ENCODE measurements at regions not wholly inside any gene's neighbourhood (a gene's known extent, or its start where the extent isn't known, plus 50 kb on each side); places are given as distances from the start of the nearest gene placed in this dataset.

GRCh38 chr3:124519591-124520194, 210.6 kb upstream of the UMPS start:
- no peak overlapping the region for H3K4me3 ChIP-seq (ENCODE audit: low read depth, low read length)

DNA sequence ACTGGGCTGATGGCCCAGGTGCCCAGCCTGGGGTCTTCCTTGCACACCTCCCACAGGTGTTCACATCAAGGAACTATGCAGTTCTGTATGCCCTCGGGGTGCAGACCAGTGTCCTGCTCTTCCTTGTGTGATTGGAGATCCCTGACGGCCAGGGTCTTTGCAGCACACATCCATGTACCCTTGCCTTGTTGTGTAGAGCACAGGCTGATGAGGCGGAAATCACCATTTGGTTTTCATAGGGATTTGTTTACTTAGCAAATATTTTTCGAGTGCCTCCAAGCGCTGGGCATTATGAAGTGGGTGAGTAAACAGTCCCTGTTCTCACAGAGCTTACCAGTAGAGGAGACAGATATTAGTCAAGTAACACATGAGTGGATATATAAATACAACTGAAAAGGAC, 209.3 kb upstream of the UMPS start:
- H3K4me3 ChIP-seq (ENCODE audit: low read depth, low read length): no peak overlapping the region

- no peak overlapping the region for H3K4me3 ChIP-seq (ENCODE audit: low read depth, low read length)
These were observed 208.1 kb upstream of the UMPS start for GRCh38 chr3:124522082-124522625.

DNA sequence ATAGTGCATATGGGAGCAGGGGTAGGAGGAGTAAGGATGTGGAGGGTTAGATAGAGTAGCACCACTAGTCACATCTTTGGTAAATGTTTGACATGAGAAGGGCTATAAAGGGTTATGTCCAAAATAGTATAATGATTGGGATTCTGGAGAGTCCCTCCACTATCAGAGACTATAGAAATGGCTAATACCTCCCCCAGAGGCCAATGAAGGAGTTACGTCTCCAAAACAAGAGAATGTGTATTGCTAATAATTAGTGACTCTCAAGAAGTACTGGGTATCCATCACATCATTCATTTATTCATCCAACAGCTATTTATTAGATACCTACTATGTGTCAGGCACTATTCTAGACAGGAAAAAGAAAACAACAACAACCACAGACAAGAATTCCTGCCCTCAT, 203.7 kb upstream of the UMPS start:
- H3K4me3 ChIP-seq (ENCODE audit: low read depth, low read length): no peak overlapping the region

DNA sequence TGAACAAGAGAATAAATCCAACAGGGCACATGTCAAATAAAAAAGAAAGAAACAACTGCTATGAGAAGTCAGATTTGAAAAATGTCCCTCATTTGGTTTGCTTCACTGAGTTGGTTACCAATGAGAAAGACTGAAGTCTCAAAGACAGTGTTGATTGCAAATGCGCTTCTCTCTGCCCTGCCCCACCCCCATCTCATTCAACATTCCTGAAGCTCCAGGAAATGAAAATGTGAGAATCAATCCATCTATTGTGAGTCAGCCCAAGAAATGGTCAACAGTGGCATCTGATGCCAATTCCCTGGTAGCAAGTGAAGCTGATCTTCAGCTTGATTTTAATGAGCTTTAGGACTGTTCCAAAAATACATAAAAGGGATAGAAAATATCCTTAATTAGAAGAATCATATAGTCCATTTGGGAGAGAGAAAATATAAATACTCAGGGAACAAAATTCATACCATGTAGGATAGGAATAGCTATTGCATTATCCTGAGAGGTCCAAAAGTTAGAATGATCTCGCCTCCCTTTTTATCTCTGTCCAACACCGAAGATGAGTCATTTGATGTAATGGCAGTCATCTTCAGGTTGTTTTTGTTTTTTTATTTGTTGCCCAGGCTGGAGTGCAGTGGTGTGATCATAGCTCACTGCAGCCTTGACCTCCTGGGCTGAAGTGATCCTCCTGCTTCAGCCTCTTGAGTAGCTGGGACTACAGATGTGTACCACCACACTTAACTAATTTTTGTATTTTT, 200.3 kb upstream of the UMPS start:
- H3K4me3 ChIP-seq (ENCODE audit: low read depth, low read length): no peak overlapping the region

- no peak overlapping the region for H3K4me3 ChIP-seq (ENCODE audit: low read depth, low read length)
These were observed 199.3 kb upstream of the UMPS start for GRCh38 chr3:124530916-124531315.

DNA sequence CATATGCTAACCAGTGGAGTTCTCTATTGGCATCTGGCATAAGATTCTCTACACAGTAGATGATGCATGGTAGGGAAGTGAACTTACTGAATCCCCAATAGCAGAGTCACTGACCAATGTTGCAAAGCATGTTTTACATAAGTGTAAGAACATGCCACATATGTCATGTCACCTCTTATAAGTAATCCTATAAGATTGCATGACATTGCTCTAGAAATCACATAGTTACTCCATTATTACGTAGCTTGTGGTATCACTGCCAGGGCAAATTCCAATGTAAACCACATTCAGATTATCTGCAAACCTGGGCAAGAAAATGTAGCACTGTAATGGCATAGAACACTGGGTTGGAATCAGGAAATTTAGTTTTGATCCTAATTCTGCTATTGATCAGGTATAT, 198.2 kb upstream of the UMPS start:
- H3K4me3 ChIP-seq (ENCODE audit: low read depth, low read length): no peak overlapping the region

- no peak overlapping the region for H3K4me3 ChIP-seq (ENCODE audit: low read depth, low read length)
These were observed 194.9 kb upstream of the UMPS start for GRCh38 chr3:124535306-124535705.

- no peak overlapping the region for H3K4me3 ChIP-seq (ENCODE audit: low read depth, low read length)
These were observed 189.6 kb upstream of the UMPS start for GRCh38 chr3:124540550-124541211.

- H3K4me3 ChIP-seq (ENCODE audit: low read depth, low read length): no peak overlapping the region
These were observed 187.9 kb upstream of the UMPS start for GRCh38 chr3:124542214-124542869.

DNA sequence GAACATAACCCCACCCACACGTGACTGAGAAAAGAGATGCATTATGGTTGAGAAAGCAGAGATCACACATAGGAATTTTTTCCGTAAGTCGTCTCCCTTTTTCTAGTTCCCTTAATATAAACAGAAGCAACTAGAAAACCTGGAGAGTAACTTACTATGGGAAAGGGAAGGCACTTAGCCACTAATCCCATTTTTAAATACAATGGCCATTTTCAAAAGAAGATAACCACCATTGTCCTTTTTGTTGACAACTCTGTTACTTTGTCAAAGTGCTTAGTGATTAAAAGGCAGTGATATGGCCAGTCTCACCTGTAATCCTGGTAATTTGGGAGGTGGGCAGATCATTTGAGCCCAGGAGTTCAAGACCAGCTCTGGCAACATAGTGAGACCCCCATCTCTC, 184.4 kb upstream of the UMPS start:
- H3K4me3 ChIP-seq (ENCODE audit: low read depth, low read length): no peak overlapping the region

DNA sequence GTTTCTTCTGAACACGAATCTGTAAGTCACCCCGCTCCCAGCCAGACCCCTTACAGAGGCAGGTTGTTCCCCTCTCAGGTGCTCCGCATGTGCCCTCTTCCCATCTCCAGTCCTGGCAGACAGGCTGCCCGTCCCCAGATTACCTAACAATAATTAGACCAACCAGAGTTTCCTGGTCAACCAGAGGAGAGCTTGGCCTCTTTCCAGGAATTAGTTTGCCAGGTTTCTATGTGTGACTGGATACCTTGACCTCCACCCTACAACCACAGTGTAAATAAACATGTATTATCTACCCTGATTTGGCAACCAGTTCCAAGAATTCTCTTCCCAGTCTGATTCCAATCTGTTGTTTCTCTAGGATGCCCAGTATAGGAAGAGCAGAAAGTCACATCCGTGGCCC, 178.0 kb upstream of the UMPS start:
- H3K4me3 ChIP-seq (ENCODE audit: low read depth, low read length): no peak overlapping the region

DNA sequence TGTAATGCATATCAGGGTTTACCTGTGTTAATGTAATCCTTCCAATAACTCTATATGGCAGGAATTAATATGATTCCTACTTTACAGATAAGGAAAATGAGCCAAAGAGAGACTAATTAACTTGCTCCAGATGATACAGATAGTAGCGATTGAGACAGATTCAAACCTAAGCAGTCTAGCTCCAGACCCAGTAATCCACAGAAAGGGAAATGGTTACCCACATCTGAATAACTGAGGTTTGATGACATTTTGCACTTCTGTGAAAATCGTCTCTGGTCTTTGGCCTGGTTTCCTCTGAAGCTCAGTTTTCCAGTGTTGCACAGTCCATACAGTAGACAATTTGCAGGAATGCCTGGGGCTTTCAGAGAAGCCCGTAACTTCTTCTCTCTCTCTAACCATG, 177.1 kb upstream of the UMPS start:
- no peak overlapping the region for H3K4me3 ChIP-seq (ENCODE audit: low read depth, low read length)

DNA sequence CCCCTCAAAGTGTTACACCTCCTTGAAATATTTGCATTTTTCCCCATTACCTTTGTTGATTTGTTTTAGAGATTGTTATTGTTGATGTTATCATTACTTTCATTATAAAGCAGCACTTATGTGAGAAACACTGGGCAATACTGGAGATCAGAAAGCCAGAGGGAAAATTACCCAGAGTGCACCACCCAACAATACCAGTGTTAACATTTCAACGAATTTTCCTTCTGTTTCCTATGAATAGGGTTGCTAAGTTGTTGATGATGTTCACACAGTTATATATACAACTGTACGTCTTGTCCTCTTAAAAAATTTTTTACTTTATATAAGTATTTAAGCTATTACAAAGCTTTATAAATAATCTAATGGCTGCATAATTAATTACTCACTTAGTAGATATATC, 173.6 kb upstream of the UMPS start:
- H3K4me3 ChIP-seq (ENCODE audit: low read depth, low read length): no peak overlapping the region

- no peak overlapping the region for H3K4me3 ChIP-seq (ENCODE audit: low read depth, low read length)
These were observed 172.6 kb upstream of the UMPS start for GRCh38 chr3:124557433-124558232.

DNA sequence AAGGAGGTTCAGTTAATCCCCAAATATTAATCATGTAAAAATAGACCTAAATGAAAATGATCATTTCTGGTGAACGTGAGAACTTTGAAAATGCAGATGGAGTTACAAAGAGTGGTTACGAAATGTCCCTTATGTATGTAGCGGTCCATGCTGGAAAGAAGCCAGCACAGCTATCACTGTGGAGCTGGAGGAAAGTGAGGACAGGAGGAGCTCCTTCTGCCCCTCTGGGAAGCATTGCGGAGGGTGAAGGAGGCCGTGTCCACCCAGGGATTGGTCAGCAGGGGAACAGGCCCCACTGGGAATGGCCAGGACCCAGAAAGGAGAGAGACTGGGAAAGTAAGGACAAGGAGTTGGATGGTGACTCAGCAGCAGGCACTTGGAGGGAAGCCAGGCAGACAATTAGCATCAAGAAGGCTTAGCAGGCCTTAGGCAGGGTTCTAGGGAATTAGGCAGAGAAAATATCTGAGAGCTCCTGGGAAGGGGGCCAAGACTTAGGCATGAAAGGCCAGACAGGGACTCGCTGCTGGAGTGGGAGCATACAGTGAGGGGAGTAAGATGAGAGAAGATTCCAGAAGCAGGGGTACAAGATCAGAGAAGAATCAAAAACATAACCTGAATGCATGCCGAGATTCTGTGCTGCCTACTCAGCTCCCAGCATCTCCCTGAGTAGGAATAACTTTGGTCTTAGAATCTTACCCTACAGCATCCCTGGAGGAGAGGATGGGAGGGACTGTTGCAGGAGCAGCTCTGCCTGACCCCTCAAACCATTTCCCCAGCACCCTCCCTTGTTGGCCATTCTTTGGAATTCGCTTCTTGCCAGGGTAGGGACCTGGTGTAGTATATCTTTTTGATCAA, 171.0 kb upstream of the UMPS start:
- H3K4me3 ChIP-seq (ENCODE audit: low read depth, low read length): no peak overlapping the region

DNA sequence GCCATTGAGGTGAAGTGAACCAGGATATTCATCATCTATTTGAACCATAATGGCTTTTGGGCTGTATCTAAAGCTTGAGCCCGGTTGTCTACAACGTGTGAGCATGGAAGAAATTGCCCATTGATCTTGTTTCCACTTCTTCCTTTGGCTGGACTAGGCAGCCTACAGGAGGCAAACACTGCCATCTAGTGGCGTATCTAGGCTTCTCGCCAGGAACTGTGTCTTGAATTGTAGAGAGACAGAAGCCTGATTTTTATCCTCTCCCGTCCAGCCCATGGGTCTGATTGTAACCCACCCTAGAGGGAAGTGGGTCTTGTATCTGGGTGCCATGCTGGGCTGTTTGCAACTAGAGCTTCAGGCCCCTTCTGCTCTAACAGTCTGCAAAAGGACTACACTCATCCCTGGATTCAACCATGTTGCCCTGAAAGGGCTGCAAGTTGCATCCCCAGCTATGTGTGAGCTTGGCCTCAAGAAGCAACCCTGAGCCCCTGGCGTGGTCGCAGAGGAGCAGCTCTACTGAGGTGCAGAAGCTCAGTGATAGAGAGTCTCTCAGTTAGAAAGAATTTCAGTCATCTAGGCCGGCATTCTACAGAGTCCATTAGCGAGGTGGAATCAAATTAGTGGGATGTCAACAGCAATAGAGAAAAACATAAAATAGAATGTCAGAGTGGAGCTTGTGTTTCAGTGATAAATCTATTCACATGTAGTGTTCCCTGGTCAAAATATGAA, 170.2 kb upstream of the UMPS start:
- H3K4me3 ChIP-seq (ENCODE audit: low read depth, low read length): no peak overlapping the region

- H3K4me3 ChIP-seq (ENCODE audit: low read depth, low read length): no peak overlapping the region
These were observed 169.5 kb upstream of the UMPS start for GRCh38 chr3:124560666-124561215.

- no peak overlapping the region for H3K4me3 ChIP-seq (ENCODE audit: low read depth, low read length)
These were observed 167.5 kb upstream of the UMPS start for GRCh38 chr3:124562769-124563168.

Measured in iPS-11a (cell line).